DMS 273 treated with DMSO at 0.1 percent for 48 hours (cell line): ENCODE measurements at regions not wholly inside any gene's neighbourhood (a gene's known extent, or its start where the extent isn't known, plus 50 kb on each side); places are given as distances from the start of the nearest gene placed in this dataset.

Source experiments
- DNase-seq: peaks from one replicate; lab custom pipeline; 2025; lab: John Stamatoyannopoulos, UW

DNA sequence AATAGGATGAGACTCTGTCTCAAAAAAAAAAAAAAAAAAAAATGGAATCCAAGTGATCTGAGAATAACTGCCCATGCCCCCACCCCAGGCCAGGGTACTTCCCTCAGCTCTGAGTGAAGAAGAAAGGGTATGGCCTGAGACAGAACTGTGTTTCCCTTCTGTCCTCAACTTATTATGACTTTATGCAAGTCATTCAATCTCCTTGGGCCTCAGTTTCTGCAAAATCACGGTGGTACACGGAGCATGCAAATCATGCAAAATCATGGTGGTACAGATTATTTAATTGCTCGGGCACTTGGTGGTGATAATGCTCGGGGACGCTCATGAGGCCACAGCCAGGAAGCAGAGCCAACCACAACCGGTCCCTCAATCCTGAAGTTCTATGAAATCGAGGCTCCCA is 56.5 kb upstream of the TBX3 start:
- no peak for DNase-seq

DNA sequence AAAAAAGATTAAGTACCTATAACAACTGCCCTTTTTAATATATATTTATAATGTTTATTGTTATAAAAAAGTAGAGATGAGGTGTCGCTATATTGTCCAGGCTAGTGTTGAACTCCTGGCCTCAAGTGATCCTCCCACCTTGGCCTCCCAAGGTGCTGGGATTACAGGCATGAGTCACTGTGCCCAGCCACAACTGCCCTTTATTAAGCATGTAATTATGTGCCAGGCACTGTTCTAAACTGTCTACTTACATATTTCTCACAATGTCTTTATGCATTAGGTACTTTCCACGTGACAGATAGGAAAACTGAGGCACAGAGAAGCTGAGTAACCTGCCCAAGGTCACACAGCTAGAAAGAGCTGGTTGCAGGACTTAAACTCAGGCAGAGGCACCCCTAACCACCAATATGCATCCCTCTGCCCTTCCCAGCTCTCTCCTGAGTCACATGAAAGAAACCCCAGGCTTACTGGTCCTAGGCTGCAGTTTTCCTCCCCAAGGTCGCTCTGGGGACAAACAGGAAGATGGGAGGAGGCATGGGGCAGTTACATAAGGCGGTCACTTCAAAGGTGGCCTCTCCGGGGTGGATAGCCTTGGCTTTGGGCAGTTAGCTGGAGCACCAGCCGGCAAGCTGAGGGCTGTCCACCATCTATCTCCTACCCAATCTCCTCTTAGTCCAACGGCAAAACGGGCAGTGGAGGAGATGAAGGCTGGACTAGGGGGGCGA is 54.6 kb upstream of the TBX3 start:
- DNase-seq, result no peak

DNA sequence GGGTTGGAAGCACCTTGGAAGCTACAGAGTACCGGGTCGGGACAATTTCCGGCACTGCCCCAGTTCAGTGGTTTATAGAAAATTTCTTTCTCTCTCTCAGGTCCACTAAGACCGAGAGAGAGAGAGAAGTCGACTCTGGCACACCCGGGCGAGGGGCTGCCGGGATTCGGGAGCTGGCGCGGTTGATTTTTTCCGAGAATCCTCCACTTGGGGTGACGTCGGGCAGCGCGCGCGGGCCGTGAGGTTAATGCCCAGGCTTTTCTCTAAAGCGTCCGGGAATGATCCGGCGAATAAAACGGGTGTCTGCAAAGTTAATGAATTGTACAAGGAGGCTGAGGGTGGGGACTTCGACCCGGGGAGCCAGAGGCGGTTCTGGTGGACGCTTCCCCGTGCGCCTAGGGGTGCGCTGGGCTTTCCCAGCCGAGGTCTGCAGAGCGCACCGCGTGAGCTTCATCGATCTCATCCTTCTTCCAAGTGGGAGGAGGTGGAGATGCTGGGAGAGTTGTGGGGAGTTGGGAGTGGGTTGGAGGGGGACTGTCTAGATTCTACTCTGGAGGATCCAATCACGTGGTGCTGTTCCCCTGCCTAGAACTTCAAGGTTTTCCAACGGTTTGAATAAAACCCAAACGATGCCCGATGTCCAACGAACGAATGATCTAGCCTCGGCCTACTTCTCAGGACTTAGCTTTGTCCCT is 51.9 kb upstream of the TBX3 start:
- DNase-seq, result no peak

DNA sequence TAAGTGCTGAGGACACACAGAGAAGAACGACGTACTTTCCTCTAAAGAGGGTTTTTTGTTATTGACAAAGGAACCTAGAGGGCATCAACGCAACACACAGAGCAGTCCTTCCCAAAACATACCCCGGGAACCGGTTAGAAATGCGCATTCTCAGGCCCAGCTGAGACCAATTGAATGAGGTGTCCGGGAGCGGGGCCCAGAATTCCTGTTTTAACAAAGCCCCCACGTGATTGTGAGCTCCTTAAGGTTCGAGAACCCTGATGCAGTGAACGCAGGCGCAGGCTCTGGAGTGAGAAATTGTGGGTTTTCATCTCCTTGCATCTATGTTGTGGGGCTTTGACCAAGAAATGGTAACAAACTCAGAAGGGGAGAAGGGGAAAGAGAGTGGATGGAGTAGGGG is 51.0 kb upstream of the TBX3 start:
- DNase-seq, result no peak

DNA sequence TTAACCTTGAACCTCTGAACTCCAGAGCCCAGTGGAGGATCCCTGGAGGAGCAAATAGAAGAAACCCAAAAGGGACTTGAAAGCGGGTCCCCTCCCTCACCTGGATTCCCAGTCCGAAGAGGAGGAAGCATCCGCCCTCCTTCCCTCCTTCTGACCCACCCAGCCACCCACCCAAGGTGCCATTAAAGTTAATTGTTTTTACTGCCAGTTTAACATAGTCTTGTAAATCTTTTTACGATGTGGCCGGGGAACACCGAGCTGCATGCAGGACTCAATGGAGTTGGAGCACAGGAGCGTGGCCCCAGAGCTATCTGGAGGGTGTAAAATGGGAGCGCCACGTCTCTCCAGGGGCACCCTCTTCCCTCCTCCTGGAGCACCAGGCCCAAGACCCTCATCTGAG is 49.9 kb upstream of the TBX3 start:
- DNase-seq, result no peak
